PC-3 (cell line): ENCODE measurements at regions not wholly inside any gene's neighbourhood (a gene's known extent, or its start where the extent isn't known, plus 50 kb on each side); places are given as distances from the start of the nearest gene placed in this dataset.

ENCODE experiments used
- CTCF ChIP-seq: fragments of 300-600 bp; sonication (generic); conservative IDR thresholded peaks from 2 replicates; pipeline ENCODE4 v1.5.1; 2017; ENCODE audit warnings: antibody characterized with exemption, low read depth, mild to moderate bottlenecking, low read length
- EZH2 ChIP-seq: fragments of 300-600 bp; sonication (generic); IDR thresholded peaks from one replicate; pipeline ENCODE4 v1.6.1; 2017; ENCODE audit warnings: antibody characterized with exemption, mild to moderate bottlenecking, low read length; ENCODE audit not compliant: unreplicated experiment
- EZH2phosphoT487 ChIP-seq: fragments of 300-600 bp; sonication (generic); IDR thresholded peaks from 2 replicates; pipeline ENCODE4 v1.6.1; 2018; ENCODE audit warnings: mild to moderate bottlenecking, antibody characterized with exemption, low read length, borderline replicate concordance

DNA sequence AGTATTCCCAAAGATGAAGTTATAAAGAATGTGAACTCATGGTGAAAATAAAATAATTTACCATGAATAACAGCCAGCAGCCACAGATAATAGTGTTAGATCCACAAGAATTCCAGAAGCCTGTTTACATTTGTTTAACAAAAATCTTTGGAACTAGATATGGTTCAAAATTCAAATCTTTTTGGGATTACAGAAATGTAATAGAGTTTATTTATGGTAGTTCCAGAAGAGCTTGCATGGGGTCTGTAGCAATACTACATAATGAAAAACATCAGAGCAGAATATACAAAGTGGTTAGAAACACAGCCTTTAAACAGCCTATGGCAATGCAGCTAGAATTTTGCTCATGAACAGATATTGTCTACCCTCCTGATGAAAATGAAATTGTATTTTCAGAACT, 179.1 kb downstream of the RDH14 start:
- TF ChIP-seq CTCF (no peak), EZH2 (no peak), EZH2phosphoT487 (no peak)
